ENCODE measurements at regions not wholly inside any gene's neighbourhood (a gene's known extent, or its start where the extent isn't known, plus 50 kb on each side); places are given as distances from the start of the nearest gene placed in this dataset.
"Not testable (repeated sequence)": the region's sequence is repeated elsewhere in the genome, so short reads cannot be mapped to it uniquely, and the experiment has no call there.

DNA sequence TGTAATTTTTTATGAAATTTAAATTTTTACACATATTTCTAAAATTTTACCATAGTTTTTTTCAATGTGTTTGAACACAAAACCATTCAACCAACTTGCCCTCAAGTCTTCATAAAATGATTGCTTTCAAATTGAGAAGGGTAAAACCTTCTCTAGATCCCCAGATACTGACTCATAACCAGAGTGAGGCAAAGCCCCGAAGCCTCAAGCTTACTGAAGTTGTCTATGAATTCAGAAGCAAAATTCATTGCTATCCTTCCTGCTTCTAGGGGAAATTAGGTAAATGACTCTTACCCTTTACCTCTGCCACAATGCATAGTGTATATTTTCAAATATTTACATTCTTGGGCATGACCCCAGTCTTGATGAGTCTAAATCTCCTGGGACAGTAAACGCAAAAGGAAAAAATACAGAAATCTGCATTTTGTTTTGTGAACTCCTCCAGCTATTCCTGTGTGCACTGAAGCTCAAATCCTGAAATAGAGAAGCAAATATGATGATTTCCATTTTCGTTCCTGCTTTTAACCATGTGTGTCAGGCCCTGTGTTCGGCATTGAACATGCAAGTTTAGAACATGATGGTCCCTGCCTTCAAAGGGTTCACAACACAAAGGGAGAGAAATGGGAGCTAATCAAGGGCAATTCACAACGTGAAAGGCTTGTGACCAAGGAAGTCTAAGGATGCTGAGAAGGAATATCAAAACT, 246.3 kb downstream of the SUCLG1 start:
- DNase-seq, result no peak

DNA sequence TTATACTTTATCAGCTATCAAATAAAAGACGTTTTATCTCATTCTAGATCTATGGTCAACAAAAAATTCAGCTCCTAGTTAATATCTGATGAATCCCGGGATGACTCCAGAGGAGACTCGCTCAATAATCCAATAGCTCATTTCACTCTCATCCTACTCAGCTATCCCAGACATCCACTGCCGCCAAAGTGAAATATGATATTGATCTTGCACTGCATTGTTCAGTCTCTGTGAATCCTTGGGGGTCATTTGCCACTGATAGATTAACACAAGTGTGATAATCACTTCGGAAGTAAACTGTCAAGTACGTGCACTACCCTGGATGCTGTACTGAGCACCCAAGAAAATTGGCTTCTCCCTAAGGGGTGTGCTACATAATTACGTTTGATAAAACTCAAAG, 249.1 kb downstream of the SUCLG1 start:
- no peak for DNase-seq

DNA sequence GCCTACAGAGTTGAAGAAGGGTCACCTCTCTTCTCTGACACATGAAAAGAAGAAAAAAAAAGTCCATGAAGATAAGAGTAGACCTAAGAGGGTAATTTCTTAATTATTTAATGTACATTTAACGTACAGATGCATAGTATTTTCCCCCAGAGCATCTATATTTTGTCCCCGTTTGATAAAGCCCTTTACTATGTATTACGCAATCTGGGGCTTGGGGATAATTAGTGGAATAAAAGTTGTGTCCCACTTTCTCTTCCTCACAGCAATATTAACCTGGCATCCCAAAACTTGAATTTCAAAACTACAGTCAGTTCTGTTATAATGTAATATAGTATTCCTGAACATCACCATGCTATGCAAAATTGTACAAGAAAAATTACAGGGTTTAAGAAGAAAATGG, 254.1 kb downstream of the SUCLG1 start:
- DNase-seq, result no peak

DNA sequence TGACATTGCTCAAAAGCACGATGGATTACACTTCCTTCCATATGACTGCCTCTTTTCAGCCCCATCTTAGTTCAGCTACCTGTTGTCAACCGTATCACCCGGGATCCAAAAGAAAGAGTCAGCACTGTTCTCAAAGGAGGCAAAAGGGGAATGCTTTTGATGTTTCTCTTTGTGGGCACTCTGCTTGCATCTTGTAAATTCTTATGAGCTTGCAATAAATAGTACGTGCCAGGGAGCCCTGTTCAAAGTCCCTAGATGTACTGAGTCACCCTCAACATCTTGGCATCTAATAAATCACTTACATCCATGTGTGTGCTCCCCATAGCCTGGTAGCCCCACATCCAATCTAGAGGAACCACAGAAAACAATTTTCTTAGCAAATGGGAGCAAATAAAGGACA, 256.9 kb downstream of the SUCLG1 start:
- no peak for DNase-seq

DNA sequence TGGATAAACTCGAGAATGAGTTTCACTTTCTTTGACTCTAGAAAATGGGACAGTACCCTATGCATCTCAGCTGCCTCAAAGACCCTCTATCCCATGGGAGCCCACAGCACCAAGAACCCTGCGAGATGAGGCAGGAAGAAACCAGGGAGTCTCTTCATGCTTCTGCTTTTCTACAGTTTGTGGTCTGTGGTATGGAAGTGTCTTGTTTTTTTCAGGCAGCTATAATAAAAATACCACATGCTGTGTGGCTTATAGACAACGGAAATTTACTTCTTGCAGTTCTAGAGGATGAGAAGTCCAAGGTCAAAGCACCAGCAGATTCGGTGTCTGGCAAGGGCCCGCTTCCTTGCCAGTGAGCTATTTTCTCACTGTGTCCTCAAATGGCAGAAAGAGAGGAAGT, 257.9 kb downstream of the SUCLG1 start:
- DNase-seq, result no peak

DNA sequence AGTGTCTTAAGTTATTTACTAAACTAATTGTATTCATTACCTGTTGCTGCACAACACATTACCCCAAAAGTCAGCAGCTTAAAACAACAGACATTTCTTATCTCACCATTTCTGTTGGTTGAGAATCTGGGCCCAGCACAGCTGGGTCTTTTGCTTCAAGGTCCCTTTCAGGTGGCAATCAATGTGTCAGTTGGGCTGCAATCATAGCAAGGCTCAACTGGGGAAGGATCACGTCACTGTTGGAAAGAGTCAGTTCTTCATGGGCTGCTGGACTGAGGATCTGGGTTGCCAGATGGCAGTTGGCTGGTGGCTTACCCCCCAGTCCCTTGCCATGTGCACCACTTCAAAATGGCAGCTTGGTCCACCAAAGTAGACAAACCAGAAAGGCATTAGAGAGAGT, 261.2 kb downstream of the SUCLG1 start:
- no peak for DNase-seq

DNA sequence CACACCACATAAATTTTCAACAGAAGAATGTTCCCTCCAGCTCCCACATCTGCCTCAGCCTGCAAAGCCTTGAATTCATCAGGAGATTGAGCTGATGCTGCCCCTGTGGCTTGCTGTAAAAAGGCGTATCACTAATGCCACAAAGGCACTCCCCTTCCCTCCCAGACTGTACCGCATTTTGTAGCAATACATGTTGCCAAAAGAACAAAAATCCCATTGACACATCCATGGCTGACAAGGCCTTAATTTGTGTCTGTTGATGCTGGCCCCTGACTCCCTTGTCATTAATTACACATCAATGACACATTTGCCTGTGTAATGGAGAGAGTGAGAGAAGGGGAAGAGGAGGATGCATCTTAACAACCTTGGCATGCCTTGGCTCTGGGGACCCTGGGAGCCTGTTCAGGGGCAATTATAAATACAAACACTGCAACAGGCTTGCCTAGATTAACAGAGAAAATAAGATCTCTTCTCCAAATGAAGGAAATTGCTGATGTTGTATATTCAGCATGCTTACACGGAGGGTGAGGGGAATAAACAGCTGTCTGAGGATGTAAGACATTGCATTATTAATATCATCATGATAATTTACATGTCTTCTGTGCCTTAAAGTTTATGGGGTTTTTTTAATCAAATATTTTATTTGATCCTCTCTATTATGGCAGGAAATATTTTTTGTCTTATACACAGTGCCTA, 264.0 kb downstream of the SUCLG1 start:
- DNase-seq, result no peak

DNA sequence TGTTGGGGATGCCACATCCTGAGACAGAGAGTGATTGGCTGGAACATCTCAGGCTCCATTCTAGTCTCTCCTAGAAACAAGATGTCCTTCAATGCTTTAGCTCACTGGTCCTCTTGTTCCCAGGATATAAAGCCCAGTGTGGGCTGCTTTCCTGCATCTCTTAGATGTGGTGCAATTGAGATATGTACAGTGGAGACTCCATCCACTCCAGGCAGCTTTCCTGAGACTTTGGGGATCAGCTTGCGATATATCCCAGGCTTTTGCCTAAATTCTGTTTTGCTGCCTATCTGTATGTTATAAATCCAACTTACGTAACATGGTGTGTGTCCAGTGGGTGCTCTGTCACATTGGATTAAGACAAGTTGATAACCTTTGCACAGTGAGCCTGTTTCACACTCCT, 264.9 kb downstream of the SUCLG1 start:
- DNase-seq, result no peak

DNA sequence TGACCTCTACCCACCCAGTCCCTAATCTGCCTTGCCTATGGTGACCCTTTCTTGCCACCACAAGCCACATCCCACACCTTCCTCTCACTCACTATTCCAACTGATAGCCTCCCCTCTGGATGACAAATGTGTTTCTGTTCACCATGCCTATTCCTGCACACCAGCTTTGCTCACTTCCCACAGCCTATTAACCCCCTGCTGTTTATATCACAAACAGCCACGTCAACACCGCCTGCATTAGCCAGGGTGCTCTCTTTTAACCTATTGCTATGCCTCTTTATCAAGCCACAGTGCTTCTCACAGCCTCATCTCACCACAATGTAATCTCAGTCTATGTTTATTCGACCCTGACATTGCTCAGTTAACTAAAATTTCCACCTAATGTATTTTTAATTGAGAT, 271.8 kb downstream of the SUCLG1 start:
- DNase-seq, result no peak

DNA sequence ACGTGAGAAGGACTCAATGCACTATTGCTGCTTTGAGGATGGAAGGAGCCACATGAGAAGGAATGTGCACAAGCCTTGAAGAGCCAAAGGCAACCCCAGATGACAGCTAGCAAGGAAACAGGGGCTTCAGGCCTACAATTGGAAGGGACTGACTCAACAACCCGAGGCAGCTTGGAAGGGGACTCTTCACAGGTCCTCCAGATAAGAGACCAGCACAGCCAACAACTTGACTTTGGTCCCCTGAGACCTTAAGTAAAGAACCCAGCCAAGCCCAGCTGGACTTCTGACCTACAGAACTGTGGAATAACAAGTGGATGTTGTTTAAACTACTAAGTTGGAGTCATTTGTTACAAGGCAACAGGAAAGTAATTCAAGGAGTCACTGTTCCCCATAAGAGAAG, 277.2 kb downstream of the SUCLG1 start:
- no peak for DNase-seq

DNA sequence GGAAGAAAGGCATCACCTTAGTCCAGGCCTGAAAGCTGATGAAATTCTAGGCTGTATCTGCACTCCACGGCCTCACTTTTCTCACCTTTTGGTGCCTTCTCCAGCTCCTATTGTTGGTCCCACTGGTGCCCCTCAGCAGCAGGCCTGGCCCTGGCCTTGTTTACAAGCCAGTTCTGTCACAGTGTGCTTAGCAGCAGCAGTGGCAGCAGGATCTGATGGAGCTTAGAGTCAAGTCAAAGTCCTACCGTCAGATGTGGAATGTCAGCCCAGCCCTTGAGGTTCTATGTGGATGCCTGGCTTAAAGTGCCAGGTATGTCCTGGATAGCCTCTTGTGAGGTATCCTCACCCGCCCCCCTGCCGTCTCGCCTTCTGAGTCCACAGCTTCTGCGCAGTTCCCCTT, 281.3 kb downstream of the SUCLG1 start:
- DNase-seq, result no peak

DNA sequence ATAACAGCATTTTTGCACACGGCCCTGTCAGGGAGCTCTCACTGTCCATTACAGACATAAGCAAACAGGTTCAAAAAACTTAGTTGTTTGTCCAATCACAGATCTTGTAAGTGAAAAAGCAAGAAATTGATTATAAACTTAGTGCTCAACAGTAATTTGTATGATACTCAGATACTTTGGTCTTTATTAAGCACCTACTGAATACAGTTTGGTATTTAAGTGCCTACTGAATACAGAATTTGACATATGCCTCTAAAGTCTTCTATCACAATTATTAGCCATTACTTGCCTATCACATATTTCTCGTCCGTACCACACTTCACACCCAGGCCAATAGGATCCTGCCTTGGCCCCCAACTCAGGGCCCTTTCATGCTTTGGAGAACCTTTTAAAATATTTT, 283.1 kb downstream of the SUCLG1 start:
- DNase-seq, result no peak

DNA sequence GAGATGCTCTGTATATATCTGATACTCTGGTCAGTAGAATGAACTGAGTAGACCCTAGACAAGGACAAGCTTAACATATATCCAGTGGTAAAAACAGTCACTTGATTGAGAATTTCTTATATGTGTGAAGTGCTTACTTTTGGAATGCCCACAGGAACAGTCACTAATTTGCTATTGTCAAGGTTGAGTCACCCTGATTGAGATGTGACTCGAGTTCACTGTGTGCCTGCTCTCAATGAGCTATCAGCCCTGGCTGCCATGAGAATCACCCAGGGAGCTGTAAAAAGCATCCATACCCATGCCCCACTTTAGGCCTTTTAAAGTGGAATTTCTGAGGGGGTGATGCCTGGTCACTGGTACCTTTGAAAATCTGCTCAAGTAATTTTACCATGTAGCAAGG, 283.7 kb downstream of the SUCLG1 start:
- no peak for DNase-seq

DNA sequence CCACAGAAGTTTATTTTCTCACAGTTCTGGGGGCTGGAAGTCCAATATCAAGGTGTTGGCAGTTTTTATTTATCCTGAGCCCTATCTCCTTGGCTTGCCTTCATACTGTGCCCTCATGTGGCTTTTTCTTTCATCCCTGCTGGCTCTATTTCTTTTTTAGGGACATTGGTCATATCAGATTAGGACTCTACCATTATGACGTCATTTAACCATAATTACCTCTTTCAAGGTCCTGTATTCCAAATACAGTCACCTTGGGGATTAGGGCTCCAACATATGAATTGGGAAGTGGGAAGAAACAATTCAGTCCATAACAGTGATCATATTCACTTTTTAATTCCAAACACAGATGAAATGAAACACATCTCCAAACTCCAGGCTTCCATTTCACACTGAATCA, 286.0 kb downstream of the SUCLG1 start:
- no peak for DNase-seq

DNA sequence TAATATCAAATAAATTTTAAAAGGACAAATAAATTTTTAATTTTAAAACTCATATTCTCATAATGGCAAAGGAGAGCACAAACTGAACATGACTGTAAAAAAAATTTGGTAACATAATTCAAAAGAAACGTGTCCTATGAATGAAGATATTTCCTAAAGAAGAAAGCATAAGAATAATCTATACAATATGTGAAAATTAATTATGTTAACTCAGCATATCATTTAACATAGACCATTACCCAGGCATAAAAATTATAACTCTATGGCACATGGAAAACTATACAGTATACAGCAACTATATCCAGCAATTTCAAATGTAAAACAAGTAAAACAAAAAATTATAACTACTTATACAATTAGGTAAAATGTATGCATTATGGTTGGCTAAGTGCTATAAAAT, 288.1 kb downstream of the SUCLG1 start:
- DNase-seq, result no peak

DNA sequence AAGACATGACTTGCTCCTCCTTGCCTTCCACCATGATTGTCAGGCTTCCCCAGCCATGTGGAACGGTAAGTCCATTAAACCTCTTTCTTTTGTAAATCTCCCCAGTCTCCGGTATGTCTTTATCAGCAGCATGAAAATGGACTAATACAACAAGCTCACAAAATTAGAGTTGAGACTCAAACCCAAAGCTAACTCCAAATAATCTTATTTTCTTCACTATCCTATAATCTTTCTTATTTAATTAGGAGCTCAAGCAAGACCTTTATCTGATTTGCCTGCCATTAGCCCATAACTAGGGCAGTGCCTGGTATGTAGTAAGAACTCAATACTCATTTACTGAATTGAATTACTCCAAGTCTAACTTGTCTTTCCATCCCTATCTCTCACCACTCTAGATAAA, 289.2 kb downstream of the SUCLG1 start:
- no peak for DNase-seq

DNA sequence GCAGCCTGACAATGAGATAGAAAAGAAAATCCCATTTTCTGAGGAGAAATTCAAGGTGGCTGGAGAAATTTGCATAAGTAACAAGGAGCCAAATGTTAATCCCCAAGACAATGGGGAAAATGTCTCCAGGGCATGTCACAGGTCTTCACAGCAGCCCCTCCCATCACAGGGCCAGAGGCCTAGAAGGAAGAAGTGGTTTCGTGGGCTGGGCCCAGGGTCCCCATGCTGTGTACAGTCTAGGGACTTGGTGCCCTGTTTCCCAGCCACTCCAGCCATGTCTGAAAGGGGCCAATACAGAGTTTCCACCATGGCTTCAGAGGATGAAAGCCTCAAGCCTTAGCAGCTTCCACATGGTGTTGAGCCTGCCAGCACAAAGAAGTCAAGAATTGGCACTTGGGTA, 290.5 kb downstream of the SUCLG1 start:
- DNase-seq, result not testable (repeated sequence)

DNA sequence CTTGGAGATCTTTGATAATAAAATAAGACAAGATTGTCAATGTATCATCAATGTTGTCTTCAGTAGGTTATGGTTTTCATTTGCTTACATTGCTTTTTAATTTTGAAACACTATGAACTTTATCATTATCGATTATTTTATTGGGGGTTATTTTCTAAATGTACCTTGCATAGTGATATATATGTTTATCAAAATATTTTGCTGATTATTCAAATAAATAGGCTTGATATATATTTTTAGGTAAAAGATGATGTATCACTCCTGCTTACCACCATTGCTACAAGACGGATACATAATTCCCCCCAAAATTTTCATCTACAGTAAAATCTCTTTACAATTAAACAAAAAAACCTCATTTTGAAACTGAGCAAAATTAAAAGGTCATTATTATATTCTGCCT, 293.8 kb downstream of the SUCLG1 start:
- DNase-seq, result no peak

DNA sequence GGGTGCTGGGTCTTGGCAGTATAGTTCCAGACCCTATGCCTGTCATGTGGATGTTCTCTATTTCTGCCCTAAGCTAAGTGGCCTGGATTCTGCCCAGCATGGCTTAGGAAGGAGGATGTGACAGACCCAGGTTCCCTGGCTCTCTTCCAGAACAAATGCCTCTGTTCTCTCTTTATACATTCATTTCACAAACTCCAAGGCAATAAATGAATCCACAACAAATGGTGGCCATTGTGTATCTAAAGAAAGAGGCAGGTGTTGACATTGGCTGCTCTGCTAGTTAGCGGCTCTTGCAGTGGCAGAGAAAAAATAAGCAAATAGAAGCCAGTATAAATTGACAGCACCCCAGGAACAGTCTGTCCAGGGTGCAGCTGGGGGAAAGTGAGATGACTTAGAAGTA, 298.6 kb downstream of the SUCLG1 start:
- DNase-seq, result no peak

DNA sequence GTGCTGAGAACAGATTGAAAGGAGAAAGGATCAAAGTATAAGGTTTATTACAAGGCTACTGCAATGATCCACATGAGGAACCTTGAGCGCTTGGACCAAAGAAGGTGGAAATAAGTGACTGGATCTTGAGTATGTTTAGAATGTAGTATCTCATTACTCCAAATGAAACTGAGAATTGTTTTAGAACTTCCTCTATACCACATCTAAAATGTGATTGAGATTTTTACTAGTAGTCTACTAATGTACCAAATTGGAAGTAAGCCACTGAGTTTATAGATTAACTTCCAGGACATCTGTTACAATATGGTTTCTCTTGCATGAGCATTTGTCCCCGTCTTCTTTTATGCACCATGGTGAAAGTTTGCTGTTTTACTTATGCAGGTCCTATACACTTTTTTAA, 300.5 kb downstream of the SUCLG1 start:
- DNase-seq, result no peak

DNA sequence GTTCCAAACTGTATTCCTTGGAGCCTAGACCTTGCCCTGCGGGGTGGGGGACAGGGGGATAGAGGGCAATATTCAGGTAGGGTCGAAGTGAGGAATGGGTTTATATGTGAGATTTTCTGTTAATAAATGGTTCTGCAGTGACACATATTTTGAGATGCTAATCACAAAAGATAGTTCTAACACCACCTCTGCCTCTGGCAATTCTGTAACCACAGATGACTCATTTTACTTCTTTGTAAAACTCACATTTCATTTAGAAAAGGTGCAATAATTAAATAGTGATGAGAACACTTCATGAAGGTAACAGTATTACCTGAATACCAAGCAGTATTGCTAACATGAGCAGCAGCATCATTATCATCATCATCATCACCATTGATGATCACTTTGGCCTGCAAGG, 306.6 kb downstream of the SUCLG1 start:
- no peak for DNase-seq

DNA sequence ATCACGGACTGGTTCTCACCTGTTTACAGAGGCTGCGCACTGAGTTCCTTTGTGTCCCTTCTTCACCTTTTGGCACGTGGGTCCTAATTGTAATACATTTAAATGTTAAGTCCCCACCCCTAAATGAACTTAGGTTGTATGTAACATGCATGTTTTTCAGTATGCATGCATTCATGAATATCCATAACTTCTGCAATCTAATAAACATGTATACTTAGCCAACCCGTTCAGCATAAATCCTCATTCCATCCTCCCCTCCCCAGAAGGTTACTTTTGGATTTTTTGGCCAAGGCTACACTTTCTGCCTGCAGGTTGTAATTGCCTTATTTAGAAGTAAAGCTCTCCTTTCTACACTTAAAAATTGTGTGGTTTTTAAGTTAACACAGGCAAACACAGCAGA, 314.7 kb downstream of the SUCLG1 start:
- no peak for DNase-seq

DNA sequence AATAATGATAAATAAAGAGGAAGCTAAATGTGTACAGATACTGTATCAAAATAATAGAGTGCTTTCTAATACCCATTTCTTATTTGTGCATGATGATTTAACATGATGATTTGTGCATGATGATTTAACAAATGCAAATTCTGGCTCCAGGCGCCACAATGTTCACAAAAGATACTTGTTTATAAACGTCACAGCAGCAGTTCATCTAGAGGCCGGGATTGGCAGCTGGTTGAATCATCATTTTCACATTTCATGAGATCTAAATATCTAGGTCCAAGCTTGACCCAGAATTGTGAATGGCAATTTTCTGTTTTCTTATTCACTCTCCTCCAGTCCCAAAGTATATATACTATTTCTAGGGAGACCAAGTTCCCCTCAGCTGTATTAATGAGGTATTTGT, 322.0 kb downstream of the SUCLG1 start:
- no peak for DNase-seq

DNA sequence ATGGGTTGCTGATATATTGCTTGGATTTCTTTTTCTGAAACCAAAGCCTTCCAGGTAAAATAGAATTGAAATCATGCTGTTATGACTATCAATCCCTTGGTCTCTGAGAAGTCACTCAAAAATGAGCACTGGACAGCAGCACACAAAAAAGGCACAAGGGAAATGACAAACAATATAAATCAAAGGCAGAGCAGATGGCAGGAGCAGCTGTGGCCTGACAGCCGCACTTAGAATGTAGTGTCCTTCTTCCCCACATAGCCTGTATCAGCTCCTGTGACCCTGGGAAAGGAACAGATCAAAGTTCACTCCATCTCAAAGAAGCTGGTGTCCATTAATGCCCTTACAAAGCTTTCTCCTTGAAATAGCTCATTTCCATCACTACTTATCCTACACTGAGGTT, 326.7 kb downstream of the SUCLG1 start:
- DNase-seq, result no peak

DNA sequence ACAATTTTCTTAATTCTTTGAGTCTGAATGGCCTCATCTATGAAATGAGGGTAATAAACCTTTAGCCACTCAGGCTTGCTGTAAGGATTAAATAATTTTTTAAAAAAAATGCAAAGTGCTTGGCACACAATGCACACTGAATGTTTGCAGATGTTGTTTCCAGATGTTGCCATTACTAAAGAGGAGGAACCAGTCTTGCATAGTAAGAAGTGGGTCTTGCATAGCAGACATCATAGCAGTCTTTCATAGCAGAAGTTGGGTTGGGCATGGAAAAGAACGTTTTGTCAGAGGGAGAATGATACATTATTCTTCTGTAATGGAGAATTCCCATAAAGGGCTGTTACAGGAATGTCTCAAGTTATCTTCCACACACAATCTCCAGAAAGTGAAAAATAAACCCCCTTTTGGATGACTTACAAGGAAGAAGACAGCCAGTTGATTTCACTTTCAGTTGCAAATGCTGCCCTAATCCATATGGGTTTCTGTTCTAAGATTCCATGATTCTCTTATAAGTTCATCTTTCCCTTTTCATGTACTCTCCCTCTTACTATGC, 327.7 kb downstream of the SUCLG1 start:
- DNase-seq, result no peak

Measured in NCI-H2227 treated with DMSO at 0.1 percent for 48 hours (cell line).